SW480 (cell line): ENCODE measurements at regions not wholly inside any gene's neighbourhood (a gene's known extent, or its start where the extent isn't known, plus 50 kb on each side); places are given as distances from the start of the nearest gene placed in this dataset.
"Not testable (repeated sequence)": the region's sequence is repeated elsewhere in the genome, so short reads cannot be mapped to it uniquely, and the experiment has no call there.

Experiments used
- DNase-seq: peaks from one replicate; pipeline ENCODE4 v3.0.0-alpha.2; 2016; ENCODE audit warnings: low spot score

DNA sequence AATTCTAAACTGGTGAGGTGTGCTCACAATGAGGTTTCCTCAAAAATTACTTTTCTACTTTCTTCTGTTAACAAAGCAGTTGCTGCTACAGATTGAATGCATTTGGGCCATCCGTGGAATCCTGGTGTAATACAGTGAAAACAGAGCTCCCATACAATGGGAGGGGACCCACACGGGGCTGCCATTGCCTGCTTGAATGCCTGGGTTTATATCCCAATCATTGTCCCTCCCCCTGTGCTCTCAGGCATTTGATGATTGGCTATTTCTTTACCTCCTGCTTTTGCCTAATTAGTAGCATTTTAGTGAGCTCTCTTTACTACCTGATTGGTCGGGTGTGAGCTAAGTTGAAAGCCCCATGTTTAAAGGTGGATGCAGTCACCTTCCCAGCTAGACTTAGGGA is 52.9 kb upstream of the CSF1 start:
- not testable (repeated sequence) for DNase-seq

DNA sequence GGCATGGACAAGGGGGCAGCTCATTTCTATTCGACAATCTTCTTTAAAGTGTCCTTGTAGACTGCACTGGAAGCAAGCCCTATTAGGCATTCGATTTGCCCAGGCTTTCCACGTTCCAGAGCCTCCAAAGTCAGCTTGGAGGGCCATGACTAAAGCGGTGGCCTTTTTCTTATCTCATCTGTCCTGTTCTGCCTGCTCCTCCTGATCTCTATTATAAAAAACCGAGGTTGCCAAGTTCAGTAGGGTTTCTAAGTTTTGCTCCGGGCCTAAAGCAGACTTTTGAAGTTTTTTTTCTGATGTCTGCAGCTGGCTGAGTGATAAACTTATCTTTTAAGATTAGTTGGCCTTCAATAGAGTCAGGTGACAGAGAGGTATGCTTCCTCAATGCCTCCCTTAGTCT is 54.7 kb upstream of the CSF1 start:
- DNase-seq: not testable (repeated sequence)

DNA sequence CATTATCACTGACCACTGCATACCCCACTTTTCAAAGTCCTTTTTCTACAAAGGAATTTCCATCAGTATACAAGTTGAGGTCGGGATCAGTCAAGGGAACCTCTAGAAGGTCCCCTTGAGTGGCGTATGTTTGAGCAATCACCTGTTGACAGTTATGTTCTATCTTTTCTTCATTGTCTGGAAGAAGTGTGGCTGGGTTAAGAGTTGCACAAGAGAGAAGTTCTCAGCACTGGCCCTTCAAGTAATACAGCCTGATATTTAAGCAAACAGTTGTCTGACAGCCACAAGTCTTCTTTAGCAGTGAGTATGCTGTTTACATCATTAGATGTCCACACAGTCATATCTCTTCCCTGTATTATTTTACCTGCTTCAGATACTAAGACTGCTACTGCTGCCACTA is 56.7 kb upstream of the CSF1 start:
- DNase-seq: not testable (repeated sequence)

DNA sequence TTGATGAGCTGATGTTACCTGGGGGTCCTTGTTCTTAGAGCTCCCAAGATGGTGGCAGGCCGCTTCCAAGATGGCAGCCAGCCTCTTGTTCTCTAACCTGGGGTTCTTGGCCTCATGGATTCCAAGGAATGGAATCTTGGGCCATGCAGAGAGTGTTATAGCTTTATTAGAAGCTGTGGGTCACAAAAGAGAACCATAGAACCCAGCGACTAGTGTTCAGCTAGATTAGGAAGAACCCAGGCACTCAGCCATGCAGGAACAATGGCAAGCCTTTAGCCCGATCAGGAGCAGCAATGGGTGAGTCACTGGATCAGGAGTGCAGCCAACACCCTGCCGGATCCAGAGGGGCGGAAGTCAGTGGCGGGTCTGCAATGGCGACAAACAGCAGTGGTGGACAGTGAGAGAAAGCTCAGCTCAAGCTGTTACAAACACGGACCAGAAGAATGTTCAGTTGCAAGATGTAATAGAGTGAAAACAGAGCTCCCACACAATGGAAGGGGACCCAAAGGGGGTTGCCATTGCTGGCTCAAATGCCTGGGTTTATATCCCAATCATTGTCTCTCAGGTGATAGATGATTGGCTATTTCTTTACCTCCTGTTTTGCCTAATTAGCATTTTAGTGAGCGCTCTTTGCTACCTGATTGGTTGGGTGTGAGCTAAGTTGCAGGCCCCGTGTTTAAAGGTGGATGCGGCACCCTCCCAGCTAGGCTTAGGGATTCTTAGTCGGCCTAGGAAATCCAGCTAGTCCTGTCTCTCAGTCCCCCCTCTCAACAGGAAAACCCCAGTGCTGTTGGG is 58.2 kb upstream of the CSF1 start:
- DNase-seq: peak; percentile 22

DNA sequence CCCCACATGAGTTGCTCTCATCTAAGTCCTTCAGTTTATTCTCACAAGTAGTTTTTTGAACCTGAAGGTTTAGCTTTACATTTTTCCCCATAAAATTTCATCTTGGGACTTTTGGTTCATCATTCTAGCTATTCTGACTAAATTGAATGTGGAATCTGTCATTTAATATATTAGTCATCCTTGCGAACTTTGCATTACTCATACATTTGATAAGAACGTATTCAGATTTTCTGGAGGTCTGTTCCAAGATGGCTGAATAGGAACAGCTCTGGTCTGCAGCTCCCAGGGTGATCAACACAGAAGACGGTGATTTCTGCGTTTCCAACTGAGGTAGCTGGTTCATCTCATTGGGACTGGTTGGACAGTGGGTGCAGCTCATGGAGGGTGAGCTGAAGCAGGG is 59.8 kb upstream of the CSF1 start:
- DNase-seq: no peak

DNA sequence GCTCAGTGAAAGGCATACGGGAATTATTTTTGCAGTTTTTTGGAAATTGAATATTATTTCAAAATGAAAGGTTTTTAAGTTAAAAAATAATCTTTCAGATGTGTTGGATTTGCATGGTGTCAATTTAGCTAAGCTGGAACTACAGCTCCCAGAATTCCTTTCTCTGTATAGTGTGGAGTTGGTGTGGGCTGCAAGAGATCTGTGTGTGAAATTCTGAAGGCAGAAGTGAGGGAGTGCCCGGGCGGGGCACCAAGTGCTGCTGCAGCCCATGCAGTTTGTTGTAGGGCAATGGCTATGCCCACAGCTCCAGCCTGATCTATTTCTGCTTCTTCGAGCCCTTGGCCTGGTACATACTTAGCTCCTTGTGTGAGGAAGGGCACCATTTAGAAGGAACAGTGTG is 60.5 kb upstream of the CSF1 start:
- DNase-seq: peak; percentile 40

DNA sequence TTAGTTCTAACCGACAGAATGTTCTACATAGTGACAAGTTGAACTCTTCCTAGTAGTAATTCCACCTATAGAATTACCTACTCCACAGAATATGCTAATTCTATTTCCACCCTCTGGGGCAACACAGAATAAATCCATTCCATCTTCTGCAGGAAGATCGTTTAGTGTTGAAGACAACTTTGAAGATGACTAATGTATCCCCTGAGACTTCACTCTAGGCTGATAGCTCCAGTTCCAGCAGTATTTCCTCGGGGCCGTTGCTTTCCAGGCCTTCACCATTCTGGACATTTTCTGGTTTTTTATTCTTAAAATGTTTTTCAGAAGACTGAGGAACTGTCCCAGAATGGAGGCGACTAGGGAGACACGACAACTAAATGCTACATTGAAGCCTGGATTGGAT is 61.0 kb upstream of the CSF1 start:
- no peak for DNase-seq

DNA sequence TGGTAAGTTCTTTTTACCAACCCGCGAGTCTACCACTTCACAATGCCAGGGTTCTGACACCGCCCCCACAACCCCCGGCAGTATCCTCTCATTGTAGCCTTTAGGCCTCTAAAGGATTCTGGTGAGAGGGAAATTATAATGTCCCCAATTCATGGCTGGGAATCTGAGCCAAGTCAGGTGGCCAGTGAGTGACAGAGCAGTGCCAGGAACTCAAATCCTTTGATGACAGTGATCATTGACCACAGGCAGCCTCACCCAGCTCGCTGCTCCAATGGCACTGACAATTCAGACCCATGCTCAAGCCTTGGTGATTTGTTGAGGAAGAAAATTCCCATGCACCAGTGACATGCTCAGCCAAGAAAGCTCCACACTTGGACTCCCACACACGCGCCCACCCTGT is 63.4 kb upstream of the CSF1 start:
- DNase-seq: peak; percentile 74

DNA sequence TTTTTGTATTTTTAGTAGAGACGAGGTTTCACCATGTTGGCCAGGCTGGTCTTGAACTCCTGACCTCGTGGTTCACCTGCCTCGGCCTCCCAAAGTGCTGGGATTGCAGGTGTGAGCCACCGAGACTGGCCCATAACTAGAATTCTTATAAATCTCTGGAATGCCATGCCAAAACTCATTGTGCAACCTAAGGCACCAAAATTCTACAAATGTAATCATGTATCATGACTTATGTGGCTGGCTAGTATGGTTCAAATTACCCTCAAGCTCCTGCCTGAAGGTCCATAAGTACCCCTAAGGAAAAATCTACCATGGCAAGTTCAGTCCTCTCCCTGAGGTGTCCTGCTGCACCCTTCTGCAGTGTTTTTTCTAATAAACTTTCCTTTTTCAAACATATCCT is 63.8 kb upstream of the CSF1 start:
- DNase-seq: no peak

DNA sequence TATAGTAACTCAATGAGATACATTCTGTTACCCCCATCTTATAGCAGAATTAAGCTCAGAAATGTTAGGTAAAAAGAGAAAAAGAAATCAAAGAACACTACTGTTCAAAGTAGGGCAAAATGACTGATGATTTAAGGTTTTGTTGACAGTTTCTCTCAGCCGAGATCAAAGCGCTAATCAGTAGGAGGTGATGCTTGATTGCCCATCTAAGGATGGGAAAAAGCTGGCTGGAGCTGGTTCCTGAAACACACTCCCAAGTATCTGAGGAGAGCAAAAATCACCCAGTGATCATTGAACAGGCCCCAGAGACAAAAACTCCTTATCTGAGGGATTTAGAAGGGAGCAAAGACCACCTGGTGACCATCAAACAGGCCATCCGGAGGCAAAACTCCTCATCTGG is 64.5 kb upstream of the CSF1 start:
- DNase-seq: no peak

DNA sequence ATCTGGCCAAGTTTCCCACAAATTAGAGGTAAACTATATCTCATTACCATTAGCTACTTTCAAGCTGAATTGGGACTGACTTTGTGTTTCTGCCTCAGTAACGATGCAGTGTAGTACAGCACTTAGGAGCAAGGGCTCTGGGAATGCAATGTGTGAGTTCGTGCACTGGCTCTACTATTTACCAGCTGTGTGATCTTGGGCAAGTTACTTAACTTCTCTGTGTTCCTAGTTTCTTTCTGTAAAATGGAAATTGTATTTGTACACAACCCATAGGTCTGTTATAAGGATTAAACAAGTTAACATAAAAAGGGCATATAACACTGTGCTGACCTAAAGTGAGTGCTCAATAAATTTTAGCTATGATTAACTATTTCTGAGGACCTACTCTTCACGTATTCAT is 65.0 kb upstream of the CSF1 start:
- no peak for DNase-seq

DNA sequence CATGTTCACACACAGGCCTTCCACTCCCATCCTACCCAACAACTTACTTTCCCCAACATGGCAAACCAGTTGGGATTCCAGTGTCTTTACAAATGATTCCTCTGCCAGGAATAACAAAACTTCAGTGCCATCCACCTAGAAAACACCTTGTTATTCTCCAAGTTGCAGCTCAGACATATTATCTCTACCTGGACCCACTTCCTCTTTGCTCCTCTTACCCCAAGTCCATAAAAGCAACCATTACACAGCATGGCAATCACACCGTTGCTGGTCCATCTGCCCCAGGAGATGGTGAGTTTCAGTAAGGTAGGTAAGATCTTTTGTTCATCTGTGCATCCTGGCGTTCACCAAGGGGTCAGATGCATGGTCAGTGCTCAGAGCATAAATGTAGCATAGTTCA is 66.0 kb upstream of the CSF1 start:
- DNase-seq: no peak

DNA sequence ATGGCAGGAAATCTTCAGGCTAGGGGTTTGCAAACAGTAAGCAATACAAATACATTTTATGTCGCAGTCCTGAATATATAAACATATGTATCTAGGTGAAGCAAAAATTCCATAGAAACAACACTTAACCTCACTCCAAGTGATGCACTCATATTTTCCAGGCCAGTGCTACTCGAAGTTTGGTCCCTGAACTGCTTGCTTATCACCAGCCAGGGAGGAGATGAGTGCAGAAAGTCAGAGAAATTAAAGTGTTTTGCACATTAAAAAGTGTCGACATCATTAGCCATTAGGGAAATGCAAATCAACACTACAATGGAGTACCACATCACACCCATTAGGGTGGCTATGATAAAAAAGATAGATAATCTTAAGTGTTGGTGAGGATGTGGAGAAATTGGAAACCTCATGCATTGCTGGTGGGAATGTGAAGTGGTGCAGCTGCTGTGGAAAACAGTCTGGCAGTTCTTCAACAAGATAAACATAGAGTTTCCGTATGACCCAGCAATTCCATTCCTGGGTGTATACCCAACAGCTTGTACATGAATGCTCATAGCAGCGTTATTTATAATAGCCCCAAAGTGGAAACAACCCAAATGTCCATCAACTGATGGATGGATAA is 70.5 kb upstream of the CSF1 start:
- no peak for DNase-seq

DNA sequence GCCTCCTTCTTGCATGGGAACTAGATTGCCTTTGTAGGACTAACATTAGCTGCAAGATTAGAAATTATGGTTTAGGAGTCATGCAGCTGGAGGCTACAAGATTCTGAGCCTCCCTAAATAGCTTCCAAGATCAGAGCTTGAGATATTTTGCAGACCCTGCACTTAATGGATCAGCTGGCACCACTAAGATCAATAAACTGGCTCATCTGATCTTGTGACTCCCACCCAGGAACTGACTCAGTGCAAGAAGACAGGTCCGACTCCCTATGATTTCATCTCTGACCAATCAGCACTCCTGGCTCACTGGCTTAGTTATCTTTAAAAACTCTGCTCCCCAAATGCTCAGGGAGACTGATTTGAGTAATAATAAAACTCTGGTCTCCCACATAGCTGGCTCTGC is 71.4 kb upstream of the CSF1 start:
- DNase-seq: not testable (repeated sequence)

DNA sequence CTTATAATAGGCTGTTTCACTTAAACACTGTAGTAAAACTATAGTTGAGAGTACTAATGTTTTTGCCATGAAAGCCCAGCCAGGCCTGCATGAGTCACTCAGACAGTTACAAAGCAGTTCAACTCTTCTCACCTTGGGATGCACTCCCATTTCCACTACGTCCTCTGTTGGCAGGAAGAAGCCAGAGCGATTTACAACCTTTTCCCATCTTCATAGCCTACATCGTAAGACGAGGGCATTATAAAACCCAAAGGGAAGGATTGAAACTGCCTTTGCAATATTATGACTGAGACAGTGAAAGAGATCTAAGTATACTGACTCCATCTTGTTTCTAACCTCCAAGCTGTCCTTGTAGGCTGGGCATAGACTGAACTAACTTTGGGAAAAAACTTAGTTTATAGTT is 71.8 kb upstream of the CSF1 start:
- DNase-seq: no peak

DNA sequence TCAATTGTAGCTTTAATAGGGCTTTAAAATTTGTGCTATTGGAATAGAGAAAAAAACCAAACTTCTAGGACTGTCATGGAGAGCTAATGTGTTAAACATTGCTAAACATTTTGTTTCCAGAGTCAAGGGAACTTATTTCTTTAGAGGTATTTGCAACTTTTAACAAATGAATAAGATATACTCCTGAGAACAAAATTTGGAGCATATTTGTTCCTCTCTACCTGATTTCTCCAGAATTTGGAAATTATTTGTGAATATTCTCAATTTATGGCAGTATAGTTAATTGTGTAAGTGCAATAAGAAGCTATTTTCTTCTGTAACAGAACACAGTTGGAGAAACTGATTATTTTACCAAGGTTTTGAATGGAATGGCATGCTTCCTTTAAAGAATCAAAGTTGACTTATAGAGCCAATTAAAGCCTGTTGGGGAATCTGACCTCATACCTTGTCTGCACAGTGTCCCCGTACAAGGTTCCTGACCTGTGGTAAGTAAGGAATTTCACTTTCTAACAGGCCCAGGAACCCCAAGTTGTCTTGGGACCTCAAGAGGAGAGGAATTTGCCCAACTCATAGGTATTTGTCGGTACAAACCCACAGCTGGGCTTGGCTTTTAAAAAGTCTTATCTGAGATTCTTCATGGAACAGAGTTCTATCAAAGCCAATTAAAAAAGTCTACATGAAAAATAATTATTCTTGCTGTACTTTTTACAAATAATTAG is 72.6 kb upstream of the CSF1 start:
- no peak for DNase-seq

DNA sequence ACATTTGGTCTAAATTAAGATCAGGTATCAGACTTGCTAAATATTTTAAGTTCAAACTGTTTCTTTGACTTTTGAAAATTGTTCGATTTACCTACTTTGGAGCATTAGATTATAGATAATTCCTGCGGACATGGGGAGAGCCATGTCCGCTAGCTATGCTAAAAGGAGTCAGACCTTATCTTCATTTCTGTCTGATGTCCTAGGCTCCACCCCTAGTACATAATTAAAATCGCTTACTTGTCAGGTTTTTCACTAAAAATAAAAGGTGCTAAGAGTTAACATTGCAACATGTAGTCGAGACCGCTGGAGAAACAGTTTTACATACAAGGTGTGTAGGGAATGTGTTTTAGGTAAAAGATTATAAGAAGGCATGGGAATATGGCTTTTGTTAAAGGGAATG is 71.9 kb upstream of the EPS8L3 start:
- not testable (repeated sequence) for DNase-seq

DNA sequence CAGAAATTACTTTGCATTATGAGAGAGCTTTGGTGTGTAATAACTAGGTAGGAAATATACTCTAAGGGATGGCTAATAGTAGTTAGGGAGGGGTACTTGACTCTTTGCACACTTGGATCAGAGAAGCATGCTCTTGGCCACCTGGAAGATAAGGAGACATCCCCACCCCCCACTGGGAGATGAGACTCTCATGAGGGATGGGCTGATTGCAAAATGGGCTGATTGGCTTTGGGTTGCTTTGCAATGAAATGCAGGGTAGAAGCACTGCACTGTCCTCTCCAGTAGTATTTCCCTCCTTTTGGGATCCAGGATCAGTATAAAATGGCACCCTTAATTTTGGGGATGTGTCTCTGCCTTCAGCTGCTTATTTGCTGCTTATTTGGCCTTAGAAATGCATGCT is 71.2 kb upstream of the EPS8L3 start:
- no peak for DNase-seq

DNA sequence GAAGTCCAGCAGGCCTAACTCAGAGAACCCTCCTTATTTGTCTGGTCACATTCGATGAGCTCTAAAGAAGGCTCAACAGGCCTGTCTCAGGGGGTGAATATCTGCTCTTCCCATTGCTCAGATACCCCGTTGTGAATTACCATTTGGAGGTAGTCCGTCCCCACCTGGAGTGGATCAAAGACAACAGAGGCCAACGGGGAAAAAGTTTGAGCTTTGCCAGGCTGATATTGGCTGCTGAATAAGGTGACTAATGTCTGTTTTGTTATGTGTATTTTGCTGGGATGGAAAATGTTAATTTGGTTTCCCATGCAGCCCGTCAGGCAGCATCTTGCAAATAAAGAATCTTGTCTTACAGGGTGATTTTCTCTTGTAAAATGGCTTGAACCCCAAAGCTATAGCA is 69.2 kb upstream of the EPS8L3 start:
- no peak for DNase-seq

DNA sequence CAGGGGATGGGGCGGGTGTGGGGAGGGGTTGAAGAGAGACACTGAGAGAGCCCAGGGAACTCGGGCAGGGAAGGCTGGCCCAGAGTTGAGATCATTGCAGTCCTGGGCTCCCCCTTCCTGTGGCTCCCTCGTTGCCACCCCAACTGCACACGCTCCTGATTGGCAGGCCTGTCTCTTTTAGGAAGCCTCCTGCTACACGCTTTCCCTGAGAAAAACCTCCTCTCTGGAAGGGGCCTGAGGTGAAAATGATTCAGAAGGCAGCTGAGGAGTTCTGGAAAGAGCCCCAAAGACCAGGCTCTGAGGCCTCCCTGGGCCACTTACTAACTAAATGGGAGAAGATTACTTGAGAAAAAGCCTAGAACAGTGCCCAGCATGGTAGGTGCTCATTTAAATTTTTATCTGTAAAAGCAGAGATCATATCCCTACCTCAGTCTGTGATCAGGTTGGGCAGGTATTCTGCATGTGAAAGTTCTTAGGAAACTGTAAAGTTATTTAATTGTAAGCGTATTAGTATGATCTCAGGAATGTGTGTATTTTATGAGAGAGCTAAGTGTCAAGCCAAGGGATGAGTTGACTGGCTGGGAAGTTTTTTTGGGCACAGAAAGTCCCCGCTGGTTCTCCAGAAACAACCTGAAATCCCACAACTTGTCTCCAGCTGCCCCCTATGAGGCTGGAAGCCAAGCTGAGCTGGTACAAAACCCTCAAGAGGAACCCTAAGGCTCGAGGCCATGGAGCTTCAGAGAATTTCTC is 65.2 kb upstream of the EPS8L3 start:
- DNase-seq: no peak

DNA sequence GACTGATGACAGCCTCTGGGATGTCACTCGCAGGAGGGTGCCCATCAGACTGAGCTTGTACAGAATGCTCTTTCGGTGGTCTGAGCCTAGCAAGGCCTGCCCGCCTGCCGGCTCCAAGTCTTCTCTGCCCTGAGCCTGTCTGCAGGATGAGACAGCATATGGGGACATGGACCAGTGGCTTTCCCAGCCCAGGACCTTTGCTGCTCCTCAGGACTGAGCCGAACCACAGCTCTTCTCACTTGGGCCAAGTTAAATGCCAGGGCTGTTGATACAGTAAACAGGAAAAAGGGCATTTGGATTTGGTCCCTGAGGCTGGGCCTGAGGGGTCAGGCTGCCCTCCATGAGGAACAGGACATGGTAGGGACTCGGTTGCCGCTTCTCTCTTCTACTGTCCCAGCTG is 64.3 kb upstream of the EPS8L3 start:
- DNase-seq: no peak

DNA sequence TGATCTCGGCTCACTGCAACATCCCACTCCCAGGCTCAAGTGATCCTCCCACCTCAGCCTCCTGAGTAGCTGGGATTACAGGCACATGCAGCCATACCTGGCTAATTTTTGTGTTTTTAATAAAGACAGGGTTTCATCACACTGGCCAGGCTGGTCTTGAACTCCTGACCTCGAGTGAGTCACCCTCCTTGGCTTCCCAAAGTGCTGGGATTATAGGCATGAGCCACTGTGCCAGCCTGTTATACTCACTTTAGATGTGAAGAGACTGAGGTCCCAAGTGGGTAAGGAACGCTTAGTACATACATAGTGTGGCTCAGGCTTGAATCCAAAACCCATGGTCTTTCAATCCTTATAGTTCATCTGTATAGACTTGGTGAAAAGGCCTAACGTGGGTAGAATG is 63.7 kb upstream of the EPS8L3 start:
- no peak for DNase-seq

DNA sequence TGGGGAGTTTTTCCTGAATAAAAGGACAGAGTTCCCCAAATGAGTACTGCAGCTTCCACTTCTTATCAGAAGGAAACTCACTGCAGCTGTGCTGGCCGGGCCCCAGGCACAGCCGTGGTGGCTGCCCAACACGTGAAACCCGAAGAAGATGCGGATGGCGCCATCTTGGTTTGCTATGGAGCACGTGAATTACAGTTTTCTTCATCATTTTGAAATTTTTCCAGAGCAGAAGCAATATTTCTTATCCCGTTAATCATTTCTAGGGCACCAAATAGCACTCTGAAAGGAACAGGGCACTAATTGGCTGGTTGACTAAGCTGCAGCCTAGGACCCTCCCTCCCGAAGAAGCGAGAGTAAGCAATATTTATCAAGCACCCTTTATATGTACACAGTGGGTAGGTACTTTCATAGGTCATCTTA is 63.2 kb upstream of the EPS8L3 start:
- DNase-seq: no peak
